RWPE1 (cell line): ENCODE measurements at regions not wholly inside any gene's neighbourhood (a gene's known extent, or its start where the extent isn't known, plus 50 kb on each side); places are given as distances from the start of the nearest gene placed in this dataset.

Experiments
- CTCF ChIA-PET: fragments of 350-600 bp; sonication (Branson Sonifier 250); formaldehyde crosslinking; extraction: SDS; loops from one replicate; lab custom pipeline; 2021; lab: Yijun Ruan, JAX
- POLR2A ChIA-PET: fragments of 400-600 bp; formaldehyde crosslinking; extraction: SDS; loops from one replicate; lab custom pipeline; 2020; ENCODE audit warnings: antibody characterized with exemption; ENCODE audit not compliant: low non-redundant PET; lab: Yijun Ruan, JAX
- DNase-seq: peaks from one replicate; pipeline ENCODE4 v3.0.0; 2012; ENCODE audit warnings: low spot score
- H3K27ac ChIP-seq: fragments of 450-650 bp; 2 replicates; pipeline ENCODE4 v1.5.1; 2017
- TF ChIP-seq, protein P1 (sequence below): fragments of 450-650 bp; conservative IDR thresholded peaks from 2 replicates; pipeline ENCODE4 v1.5.1; 2017; ENCODE audit warnings: low read depth, mild to moderate bottlenecking

DNA sequence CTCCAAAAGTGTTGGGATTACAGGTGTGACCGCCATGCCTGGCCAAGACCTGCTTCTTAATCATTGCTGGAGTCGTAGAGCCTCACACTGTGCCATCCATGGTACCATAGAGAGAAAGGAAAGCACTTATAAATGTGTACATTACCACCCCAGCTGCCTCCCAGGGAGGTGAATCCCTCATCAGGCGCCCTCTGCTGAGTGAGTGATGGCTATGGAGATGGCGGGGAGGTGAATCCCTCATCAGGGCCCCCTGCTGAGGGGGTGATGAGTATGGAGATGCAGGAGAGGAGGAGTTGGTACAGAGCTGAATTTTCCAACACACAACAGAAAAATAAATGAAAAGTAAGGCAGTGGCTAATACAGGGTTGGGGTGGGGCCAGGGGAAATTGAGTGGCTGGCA, 263.4 kb downstream of the UQCRFS1 start:
- H3K27ac ChIP-seq: no peak overlapping the region
- TF ChIP-seq, protein P1, sequence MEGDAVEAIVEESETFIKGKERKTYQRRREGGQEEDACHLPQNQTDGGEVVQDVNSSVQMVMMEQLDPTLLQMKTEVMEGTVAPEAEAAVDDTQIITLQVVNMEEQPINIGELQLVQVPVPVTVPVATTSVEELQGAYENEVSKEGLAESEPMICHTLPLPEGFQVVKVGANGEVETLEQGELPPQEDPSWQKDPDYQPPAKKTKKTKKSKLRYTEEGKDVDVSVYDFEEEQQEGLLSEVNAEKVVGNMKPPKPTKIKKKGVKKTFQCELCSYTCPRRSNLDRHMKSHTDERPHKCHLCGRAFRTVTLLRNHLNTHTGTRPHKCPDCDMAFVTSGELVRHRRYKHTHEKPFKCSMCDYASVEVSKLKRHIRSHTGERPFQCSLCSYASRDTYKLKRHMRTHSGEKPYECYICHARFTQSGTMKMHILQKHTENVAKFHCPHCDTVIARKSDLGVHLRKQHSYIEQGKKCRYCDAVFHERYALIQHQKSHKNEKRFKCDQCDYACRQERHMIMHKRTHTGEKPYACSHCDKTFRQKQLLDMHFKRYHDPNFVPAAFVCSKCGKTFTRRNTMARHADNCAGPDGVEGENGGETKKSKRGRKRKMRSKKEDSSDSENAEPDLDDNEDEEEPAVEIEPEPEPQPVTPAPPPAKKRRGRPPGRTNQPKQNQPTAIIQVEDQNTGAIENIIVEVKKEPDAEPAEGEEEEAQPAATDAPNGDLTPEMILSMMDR: no peak
- DNase-seq: no peak
- POLR2A ChIA-PET: no interaction called here
- CTCF ChIA-PET: no interaction called here

DNA sequence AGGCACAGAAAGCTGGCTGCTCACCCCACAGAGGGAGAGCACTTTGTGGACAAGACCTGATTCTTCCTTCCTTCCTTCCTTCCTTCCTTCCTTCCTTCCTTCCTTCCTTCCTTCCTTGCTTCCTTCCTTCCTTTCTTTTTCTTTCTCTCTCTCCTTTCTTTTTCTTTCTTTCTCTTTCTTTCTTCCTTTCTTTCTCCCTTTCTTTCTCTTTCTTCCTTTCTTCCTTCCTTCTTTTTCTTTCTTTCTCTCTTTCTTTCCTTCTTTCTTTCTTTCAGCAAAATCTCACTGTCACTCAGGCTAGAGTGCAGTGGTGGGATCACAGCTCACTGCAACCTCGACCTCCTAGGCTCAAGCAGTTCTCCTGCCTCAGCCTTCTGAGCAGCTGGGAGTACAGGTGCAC, 263.9 kb downstream of the UQCRFS1 start:
- H3K27ac ChIP-seq: no peak overlapping the region
- ChIA-PET CTCF (no interaction called here), POLR2A (no interaction called here)
- no peak for DNase-seq
- TF ChIP-seq, protein P1: no peak

DNA sequence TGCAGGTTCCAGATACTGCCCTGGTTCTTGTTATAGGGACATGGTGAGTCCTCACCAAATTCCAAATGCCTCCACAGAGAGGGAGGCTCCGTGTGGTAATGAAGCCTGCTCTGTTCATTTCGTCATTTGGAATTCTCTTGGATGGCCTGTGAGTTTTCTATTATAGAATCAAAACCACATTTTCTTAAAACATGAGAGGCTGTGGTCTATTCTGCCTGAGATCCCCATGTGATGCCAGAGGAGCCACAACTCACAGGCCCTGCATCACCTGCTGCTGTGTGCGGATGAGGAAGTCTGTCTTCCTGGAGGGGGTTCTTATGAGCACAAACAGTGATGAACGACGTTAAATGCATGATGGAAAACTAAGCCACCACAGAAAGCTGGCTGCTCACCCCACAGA, 264.4 kb downstream of the UQCRFS1 start:
- TF ChIP-seq, protein P1: no peak
- POLR2A ChIA-PET: no interaction called here
- no peak for DNase-seq
- H3K27ac ChIP-seq: no peak overlapping the region
- CTCF ChIA-PET: no interaction called here

DNA sequence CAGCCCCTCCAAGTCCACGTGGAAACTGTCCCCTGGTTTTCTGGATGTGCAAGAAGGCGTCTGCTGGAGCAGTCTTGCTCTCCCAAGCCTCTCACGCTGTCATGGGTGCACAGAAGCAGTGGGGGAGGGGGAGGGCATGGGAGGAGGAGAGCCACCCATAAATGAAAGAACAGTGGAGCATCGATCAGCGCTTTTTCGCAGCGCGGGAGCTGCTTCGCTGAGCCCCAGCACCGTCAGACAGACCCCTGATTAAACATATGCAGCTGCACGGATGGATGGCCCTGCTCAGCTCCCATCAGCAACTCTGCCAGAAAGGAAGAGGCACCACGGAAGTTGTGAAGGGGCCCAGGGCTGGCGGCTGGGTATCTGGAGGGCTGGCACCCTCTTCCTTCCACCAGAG, 264.9 kb downstream of the UQCRFS1 start:
- DNase-seq: no peak
- POLR2A ChIA-PET: no interaction called here
- CTCF ChIA-PET: no interaction called here
- TF ChIP-seq, protein P1: no peak
- H3K27ac ChIP-seq: no peak overlapping the region

DNA sequence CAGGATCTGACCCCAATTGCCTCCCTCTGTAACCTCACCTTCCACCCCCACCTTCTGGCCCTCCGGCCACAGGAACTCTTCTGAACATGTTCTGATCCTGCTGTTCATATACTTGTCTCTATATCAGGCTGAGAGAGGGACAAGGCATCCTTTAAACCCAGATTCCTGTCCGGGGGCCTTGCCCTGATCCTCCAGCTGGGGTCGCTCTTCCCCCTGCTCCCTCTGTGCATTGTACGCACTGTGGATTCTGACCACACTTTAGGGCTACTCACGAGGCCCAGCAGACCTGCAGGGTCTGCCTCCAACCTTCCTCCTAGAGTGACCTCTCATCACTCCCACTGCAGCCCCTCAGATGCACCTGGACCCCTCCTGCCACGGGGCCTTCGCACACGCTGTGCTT, 269.3 kb downstream of the UQCRFS1 start:
- ChIA-PET CTCF (interaction anchor here (1.0 kb wide), 1 partner anchor 320 kb away, joined by 4 read pairs; no protein-coding TSS in a partner anchor), POLR2A (no interaction called here)
- no peak for DNase-seq
- TF ChIP-seq, protein P1: no peak
- no peak overlapping the region for H3K27ac ChIP-seq

DNA sequence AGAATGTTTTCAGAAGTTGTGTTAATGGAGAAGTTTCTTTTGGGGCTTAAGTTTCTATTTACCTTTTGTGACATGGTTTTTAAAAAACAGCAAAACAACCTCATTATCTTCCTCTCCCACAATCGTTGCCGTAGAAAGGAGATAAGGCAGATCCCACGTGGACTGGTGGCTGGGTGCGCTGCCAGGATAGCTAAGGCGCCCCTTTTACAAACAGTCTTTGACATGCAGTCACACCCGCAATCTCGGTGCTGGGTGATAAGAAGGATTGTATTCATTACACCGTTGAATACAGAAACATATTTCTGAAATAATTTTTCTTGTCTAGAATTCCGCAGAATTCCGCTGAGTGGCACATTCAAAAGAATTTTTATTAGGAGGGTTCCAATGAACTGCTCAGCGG, 271.1 kb downstream of the UQCRFS1 start:
- ChIA-PET POLR2A (no interaction called here), CTCF (no interaction called here)
- no peak for DNase-seq
- TF ChIP-seq, protein P1: no peak
- H3K27ac ChIP-seq: no peak overlapping the region
